Heart right ventricle (tissue), 16 donors: ENCODE measurements at regions not wholly inside any gene's neighbourhood (a gene's known extent, or its start where the extent isn't known, plus 50 kb on each side); places are given as distances from the start of the nearest gene placed in this dataset.

Experiments
- ATAC-seq, 8 donors: fragments of 200-7000 bp; cut with Tn5 transposase; one replicate each; pipeline ENCODE4 v1.9.1; 2020; ENCODE audit warnings: mild to moderate bottlenecking in 8 of 8, moderate library complexity in 8 of 8, moderate number of reproducible peaks in 1 of 8
- DNase-seq, 2 donors: peaks; one replicate each; pipeline ENCODE4 v3.0.0-alpha.2; 2020
- H3K27ac ChIP-seq, 10 donors: fragments of 200-600 bp; sonication (generic) in 2 of 10; one replicate each; pipeline versions ENCODE4 v1.5.0 to v1.8.0; 2020 to 2022; ENCODE audit warnings: mild to moderate bottlenecking in 3 of 10
- H3K27me3 ChIP-seq, 7 donors: fragments of 200-600 bp; one replicate each; pipeline ENCODE4 v1.8.0; 2021 to 2022; ENCODE audit warnings: mild to moderate bottlenecking in 2 of 7
- H3K36me3 ChIP-seq, 9 donors: fragments of 200-600 bp; sonication (generic) in 1 of 9; one replicate each; pipeline versions ENCODE4 v1.5.0 to v1.8.0; 2020 to 2022; ENCODE audit warnings: mild to moderate bottlenecking in 2 of 9
- H3K4me1 ChIP-seq, 9 donors: fragments of 200-600 bp; sonication (generic) in 1 of 9; one replicate each; pipeline versions ENCODE4 v1.5.0 to v1.8.0; 2020 to 2022; ENCODE audit warnings: mild to moderate bottlenecking in 4 of 9
- H3K4me3 ChIP-seq, 10 donors: fragments of 200-600 bp; sonication (generic) in 2 of 10; one replicate each; pipeline versions ENCODE4 v1.5.0 to v1.8.0; 2020 to 2022; ENCODE audit warnings: mild to moderate bottlenecking in 7 of 10, moderate library complexity in 2 of 10
- H3K9me3 ChIP-seq, 11 donors: fragments of 200-600 bp in 10 of 11; sonication (generic) in 2 of 11; one replicate each; pipeline versions ENCODE4 v1.5.0 to v1.8.0; 2013 to 2022; ENCODE audit warnings: mild to moderate bottlenecking in 2 of 11, control low read depth in 1 of 11, moderate library complexity in 1 of 11
- CTCF ChIP-seq, 9 donors: fragments of 200-600 bp; sonication (generic) in 2 of 9; IDR thresholded peaks; one replicate each; pipeline versions ENCODE4 v1.5.0 to v1.8.0; 2021 to 2022; ENCODE audit warnings: antibody characterized with exemption in 9 of 9, mild to moderate bottlenecking in 5 of 9, moderate library complexity in 1 of 9
- WGBS, 2 donors: extraction: QIAGEN DNeasy Blood & Tissue Kit; methylation state at CpG; one replicate each; pipeline ENCODE4 v1.1.7; 2013; ENCODE audit warnings: inconsistent platforms in 1 of 2; 5-methylcytosine and 5-hydroxymethylcytosine counted together
- intact Hi-C, 10 donors: fragments of 100-400 bp; cut with DNase I; formaldehyde crosslinking; loops; one replicate each; pipeline versions ENCODE4 v1.11.1 to v1.14.2; 2022
- donor health status: Arrhythmogenic right ventricular cardiomyopathy.
- donor health status: ischemic (EF 13 %, LVEDD 7.1; RV severe dilation, severe dysfunction).
- donor health status: healthy with polysubstance abuse.
- donor health status: DM: no; HTN: yes; CAD: no.
- donor health status: DM: no; HTN: no; CAD: no.
- donor health status: ischemic (EF 25% LVEDD 6.9; RV normal size, moderate dysfunction).
- donor health status: ischemic (EF 25% LVEDD 5.7; RV mildly dilated, moderate dysfunction).
- donor health status: healthy.
- donor health status: DM: yes; HTN: yes; CAD: no.
- donor health status: Ischemic cardiomyopathy.
- donor health status: ischemic (EF 35%, LVEDD 5.7; RV mildly dilated, moderate dysfunction).
- donor health status: nonischemic (EF 11% LVEDD 7.7; RV severe dilation, severe dysfunction).
- donor health status: DM: yes; HTN: yes; CAD: no.
- donor health status: PGD.
- donor health status: ischemic (EF 29% LVEDD 5.4; RV normal size, mild dysfunction).
- donor health status: nonischemic (EF 23%, LVEDD 6.1; RV moderate dilation, normal function).

GRCh38 chr2:83055376-83056010 lies 1403.6 kb downstream of the SUCLG1 start:
- intact Hi-C loops: no loop called here
- DNase-seq (no peak), ATAC-seq (peak in 1 of 8 donors; percentile 67)
- Histone ChIP-seq H3K27me3 (no peaks in the 10 kb centered on the region), H3K36me3 (no peaks in the 10 kb centered on the region), H3K27ac (peak overlapping the region in 1 of 10 donors; percentile 41), H3K9me3 (peaks cover 0 to 43% (median 0%) of the 10 kb centered on the region in 11 donors), H3K4me3 (no peak overlapping the region), H3K4me1 (peaks cover 0 to 11% (median 0%) of the 10 kb centered on the region in 9 donors)
- 27 to 29% methylated on average over 1 of the region's 1 CpG for WGBS, 2 donors
- TF ChIP-seq CTCF (IDR thresholded peaks at IDR 0.05): no peak

- intact Hi-C loops: no loop called here
- Histone ChIP-seq H3K27me3 (no peaks in the 10 kb centered on the region), H3K9me3 (peaks cover 0 to 35% (median 0%) of the 10 kb centered on the region in 11 donors), H3K36me3 (no peaks in the 10 kb centered on the region), H3K27ac (peak overlapping the region in 1 of 10 donors; percentile 41), H3K4me1 (peaks cover 0 to 11% (median 0%) of the 10 kb centered on the region in 9 donors), H3K4me3 (no peak overlapping the region)
- DNase-seq: no peak
- no peak for TF ChIP-seq CTCF (IDR thresholded peaks at IDR 0.05)
- 95 to 99% methylated on average over 2 of the region's 2 CpGs for WGBS, 2 donors
- no peak for ATAC-seq
Observed at GRCh38 chr2:83054751-83055150, 1404.3 kb downstream of the SUCLG1 start.

- no peak overlapping the region for H3K4me3 ChIP-seq
- peaks cover 0 to 8% (median 0%) of the 10 kb centered on the region in 11 donors for H3K9me3 ChIP-seq
- no peak for DNase-seq
- no peak for TF ChIP-seq CTCF (IDR thresholded peaks at IDR 0.05)
- peaks cover 0 to 11% (median 0%) of the 10 kb centered on the region in 9 donors for H3K4me1 ChIP-seq
- 22 to 32% methylated on average over 6 of the region's 6 CpGs for WGBS, 2 donors
- H3K27ac ChIP-seq: peak overlapping the region in 1 of 10 donors; percentile 16
- no peaks in the 10 kb centered on the region for H3K27me3 ChIP-seq
- ATAC-seq: peak in 5 of 8 donors; percentile 18 to 62 (median 34)
- H3K36me3 ChIP-seq: no peaks in the 10 kb centered on the region
- intact Hi-C loops: no loop called here
Observed at GRCh38 chr2:83051538-83052170, 1407.4 kb downstream of the SUCLG1 start.

GRCh38 chr2:83042053-83042452 lies 1417.0 kb downstream of the SUCLG1 start:
- WGBS, 2 donors: 95 to 98% methylated on average over 1 of the region's 1 CpG
- Histone ChIP-seq H3K4me3 (no peak overlapping the region), H3K36me3 (no peaks in the 10 kb centered on the region), H3K9me3 (peaks cover 0 to 13% (median 0%) of the 10 kb centered on the region in 11 donors), H3K27ac (no peak overlapping the region), H3K4me1 (no peaks in the 10 kb centered on the region), H3K27me3 (no peaks in the 10 kb centered on the region)
- no peak for ATAC-seq
- intact Hi-C loops: no loop called here
- TF ChIP-seq CTCF (IDR thresholded peaks at IDR 0.05): no peak
- no peak for DNase-seq
